ENCODE measurements at regions not wholly inside any gene's neighbourhood (a gene's known extent, or its start where the extent isn't known, plus 50 kb on each side); places are given as distances from the start of the nearest gene placed in this dataset.

DNA sequence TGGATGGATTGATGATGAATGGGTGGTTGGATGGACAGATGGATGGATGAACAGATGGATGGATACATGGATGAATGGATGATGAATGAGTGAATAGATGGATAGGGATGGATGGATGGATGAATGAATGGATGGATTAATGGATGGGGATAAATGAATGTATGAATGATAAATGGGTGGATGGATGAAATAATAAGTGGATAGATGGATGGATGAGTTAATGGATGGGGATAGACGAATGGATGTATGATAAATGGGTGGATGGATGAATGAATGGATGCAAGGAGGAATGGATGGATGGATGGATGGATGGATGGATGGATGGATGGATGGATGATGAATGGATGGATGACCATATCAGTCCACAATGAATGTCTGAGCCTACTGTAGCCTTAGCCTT, 381.9 kb downstream of the SETD4 start:
- TF ChIP-seq, protein P1, sequence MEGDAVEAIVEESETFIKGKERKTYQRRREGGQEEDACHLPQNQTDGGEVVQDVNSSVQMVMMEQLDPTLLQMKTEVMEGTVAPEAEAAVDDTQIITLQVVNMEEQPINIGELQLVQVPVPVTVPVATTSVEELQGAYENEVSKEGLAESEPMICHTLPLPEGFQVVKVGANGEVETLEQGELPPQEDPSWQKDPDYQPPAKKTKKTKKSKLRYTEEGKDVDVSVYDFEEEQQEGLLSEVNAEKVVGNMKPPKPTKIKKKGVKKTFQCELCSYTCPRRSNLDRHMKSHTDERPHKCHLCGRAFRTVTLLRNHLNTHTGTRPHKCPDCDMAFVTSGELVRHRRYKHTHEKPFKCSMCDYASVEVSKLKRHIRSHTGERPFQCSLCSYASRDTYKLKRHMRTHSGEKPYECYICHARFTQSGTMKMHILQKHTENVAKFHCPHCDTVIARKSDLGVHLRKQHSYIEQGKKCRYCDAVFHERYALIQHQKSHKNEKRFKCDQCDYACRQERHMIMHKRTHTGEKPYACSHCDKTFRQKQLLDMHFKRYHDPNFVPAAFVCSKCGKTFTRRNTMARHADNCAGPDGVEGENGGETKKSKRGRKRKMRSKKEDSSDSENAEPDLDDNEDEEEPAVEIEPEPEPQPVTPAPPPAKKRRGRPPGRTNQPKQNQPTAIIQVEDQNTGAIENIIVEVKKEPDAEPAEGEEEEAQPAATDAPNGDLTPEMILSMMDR (tag by site-specific recombination; IDR thresholded peaks at IDR 0.05): no peak
- TF ChIP-seq ZNF138 (tag by site-specific recombination; IDR thresholded peaks at IDR 0.05; ENCODE audit: borderline replicate concordance): no peak
- TF ChIP-seq ZNF121 (tag by site-specific recombination; IDR thresholded peaks at IDR 0.05): no peak
- TF ChIP-seq, protein P2, sequence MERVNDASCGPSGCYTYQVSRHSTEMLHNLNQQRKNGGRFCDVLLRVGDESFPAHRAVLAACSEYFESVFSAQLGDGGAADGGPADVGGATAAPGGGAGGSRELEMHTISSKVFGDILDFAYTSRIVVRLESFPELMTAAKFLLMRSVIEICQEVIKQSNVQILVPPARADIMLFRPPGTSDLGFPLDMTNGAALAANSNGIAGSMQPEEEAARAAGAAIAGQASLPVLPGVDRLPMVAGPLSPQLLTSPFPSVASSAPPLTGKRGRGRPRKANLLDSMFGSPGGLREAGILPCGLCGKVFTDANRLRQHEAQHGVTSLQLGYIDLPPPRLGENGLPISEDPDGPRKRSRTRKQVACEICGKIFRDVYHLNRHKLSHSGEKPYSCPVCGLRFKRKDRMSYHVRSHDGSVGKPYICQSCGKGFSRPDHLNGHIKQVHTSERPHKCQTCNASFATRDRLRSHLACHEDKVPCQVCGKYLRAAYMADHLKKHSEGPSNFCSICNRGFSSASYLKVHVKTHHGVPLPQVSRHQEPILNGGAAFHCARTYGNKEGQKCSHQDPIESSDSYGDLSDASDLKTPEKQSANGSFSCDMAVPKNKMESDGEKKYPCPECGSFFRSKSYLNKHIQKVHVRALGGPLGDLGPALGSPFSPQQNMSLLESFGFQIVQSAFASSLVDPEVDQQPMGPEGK (tag by site-specific recombination; IDR thresholded peaks at IDR 0.05): no peak
- TF ChIP-seq, protein P3, sequence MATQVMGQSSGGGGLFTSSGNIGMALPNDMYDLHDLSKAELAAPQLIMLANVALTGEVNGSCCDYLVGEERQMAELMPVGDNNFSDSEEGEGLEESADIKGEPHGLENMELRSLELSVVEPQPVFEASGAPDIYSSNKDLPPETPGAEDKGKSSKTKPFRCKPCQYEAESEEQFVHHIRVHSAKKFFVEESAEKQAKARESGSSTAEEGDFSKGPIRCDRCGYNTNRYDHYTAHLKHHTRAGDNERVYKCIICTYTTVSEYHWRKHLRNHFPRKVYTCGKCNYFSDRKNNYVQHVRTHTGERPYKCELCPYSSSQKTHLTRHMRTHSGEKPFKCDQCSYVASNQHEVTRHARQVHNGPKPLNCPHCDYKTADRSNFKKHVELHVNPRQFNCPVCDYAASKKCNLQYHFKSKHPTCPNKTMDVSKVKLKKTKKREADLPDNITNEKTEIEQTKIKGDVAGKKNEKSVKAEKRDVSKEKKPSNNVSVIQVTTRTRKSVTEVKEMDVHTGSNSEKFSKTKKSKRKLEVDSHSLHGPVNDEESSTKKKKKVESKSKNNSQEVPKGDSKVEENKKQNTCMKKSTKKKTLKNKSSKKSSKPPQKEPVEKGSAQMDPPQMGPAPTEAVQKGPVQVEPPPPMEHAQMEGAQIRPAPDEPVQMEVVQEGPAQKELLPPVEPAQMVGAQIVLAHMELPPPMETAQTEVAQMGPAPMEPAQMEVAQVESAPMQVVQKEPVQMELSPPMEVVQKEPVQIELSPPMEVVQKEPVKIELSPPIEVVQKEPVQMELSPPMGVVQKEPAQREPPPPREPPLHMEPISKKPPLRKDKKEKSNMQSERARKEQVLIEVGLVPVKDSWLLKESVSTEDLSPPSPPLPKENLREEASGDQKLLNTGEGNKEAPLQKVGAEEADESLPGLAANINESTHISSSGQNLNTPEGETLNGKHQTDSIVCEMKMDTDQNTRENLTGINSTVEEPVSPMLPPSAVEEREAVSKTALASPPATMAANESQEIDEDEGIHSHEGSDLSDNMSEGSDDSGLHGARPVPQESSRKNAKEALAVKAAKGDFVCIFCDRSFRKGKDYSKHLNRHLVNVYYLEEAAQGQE (tag by site-specific recombination; IDR thresholded peaks at IDR 0.05): no peak
- no peak for TF ChIP-seq ZNF184 (tag by site-specific recombination; IDR thresholded peaks at IDR 0.05)
- no peak for TF ChIP-seq ZFP3 (tag by site-specific recombination; IDR thresholded peaks at IDR 0.05; ENCODE audit: low read depth)
- TF ChIP-seq, protein P4, sequence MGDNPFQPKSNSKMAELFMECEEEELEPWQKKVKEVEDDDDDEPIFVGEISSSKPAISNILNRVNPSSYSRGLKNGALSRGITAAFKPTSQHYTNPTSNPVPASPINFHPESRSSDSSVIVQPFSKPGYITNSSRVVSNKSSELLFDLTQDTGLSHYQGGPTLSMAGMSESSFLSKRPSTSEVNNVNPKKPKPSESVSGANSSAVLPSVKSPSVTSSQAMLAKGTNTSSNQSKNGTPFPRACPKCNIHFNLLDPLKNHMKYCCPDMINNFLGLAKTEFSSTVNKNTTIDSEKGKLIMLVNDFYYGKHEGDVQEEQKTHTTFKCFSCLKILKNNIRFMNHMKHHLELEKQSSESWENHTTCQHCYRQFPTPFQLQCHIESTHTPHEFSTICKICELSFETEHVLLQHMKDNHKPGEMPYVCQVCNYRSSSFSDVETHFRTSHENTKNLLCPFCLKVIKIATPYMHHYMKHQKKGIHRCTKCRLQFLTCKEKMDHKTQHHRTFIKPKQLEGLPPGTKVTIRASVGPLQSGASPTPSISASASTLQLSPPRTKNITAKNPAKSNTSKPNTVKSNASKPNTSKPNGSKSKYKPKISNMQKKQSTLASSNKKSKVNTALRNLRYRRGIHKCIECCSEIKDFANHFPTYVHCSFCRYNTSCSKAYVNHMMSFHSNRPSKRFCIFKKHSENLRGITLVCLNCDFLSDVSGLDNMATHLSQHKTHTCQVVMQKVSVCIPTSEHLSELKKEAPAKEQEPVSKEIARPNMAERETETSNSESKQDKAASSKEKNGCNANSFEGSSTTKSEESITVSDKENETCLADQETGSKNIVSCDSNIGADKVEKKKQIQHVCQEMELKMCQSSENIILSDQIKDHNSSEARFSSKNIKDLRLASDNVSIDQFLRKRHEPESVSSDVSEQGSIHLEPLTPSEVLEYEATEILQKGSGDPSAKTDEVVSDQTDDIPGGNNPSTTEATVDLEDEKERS (tag by site-specific recombination; IDR thresholded peaks at IDR 0.05): no peak
- no peak for TF ChIP-seq KLF16 (tag by site-specific recombination; IDR thresholded peaks at IDR 0.05)
- TF ChIP-seq, protein P5, sequence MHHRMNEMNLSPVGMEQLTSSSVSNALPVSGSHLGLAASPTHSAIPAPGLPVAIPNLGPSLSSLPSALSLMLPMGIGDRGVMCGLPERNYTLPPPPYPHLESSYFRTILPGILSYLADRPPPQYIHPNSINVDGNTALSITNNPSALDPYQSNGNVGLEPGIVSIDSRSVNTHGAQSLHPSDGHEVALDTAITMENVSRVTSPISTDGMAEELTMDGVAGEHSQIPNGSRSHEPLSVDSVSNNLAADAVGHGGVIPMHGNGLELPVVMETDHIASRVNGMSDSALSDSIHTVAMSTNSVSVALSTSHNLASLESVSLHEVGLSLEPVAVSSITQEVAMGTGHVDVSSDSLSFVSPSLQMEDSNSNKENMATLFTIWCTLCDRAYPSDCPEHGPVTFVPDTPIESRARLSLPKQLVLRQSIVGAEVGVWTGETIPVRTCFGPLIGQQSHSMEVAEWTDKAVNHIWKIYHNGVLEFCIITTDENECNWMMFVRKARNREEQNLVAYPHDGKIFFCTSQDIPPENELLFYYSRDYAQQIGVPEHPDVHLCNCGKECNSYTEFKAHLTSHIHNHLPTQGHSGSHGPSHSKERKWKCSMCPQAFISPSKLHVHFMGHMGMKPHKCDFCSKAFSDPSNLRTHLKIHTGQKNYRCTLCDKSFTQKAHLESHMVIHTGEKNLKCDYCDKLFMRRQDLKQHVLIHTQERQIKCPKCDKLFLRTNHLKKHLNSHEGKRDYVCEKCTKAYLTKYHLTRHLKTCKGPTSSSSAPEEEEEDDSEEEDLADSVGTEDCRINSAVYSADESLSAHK (tag by site-specific recombination; IDR thresholded peaks at IDR 0.05): no peak
- no peak for TF ChIP-seq REPIN1 (tag by site-specific recombination; IDR thresholded peaks at IDR 0.05; ENCODE audit: low read depth)
- TF ChIP-seq ZNF530 (tag by site-specific recombination; IDR thresholded peaks at IDR 0.05; ENCODE audit: low read depth): no peak
- no peak for TF ChIP-seq ZNF558 (tag by site-specific recombination; IDR thresholded peaks at IDR 0.05)
- no peak for TF ChIP-seq ZNF23 (tag by site-specific recombination; IDR thresholded peaks at IDR 0.05; ENCODE audit: borderline replicate concordance)

Measured in HEK293 (cell line).